ENCODE measurements at regions not wholly inside any gene's neighbourhood (a gene's known extent, or its start where the extent isn't known, plus 50 kb on each side); places are given as distances from the start of the nearest gene placed in this dataset.
A peak's percentile ranks its signal among the peaks of the same experiment; 100 is the strongest.
"Not testable (repeated sequence)": the region's sequence is repeated elsewhere in the genome, so short reads cannot be mapped to it uniquely, and the experiment has no call there.

DNA sequence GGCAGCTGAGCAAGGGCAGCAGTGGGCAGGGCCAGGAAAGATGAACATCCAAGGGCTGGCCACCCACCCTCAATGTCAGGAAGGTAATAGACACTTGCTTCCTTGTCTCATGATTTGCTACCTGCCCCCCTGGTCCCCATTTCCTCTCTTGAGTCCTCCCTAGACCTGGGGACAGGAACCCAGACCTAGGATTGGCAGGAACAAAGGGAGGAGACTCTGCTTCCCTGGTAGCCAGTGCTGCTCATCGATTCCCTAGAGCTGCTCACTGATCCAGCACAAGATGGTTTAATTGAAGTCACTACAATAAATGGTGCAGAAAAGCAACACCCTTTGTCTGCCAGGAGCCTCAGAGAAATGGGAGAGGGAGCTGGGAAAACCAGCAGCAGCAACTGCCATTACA, 67.8 kb upstream of the CHST1 start:
- H3K27ac Mint-ChIP-seq, result no peak overlapping the region
- DNase-seq (no peak), ATAC-seq (no peak)
- H3K36me3 Mint-ChIP-seq (ENCODE audit: low read depth), result peaks cover 1% of the 10 kb centered on the region
- no peak overlapping the region for H3K4me3 Mint-ChIP-seq
- H3K9me3 Mint-ChIP-seq, result no peaks in the 10 kb centered on the region
- H3K27me3 Mint-ChIP-seq, result peaks cover 16% of the 10 kb centered on the region
- H3K4me1 Mint-ChIP-seq, result peaks cover 15% of the 10 kb centered on the region

DNA sequence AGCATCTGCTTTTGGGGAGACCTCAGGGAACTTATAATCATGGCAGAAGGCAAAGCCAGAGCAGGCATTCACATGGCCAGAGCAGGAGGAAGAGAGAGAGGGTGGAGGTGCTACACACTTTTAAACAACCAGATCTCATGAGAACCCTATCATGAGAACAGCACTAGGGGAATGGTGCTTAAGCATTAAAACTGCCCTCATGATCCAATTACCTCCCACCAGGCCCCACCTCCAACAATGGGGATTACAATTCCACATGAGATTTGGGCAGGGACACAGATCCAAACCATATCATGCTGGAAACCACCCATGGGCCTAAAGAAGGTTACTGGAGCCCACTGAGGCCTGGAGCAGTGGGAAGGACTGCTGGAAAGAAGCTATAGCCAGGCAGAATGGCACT, 66.9 kb upstream of the CHST1 start:
- H3K36me3 Mint-ChIP-seq (ENCODE audit: low read depth), result peaks cover 1% of the 10 kb centered on the region
- H3K4me1 Mint-ChIP-seq, result peaks cover 16% of the 10 kb centered on the region
- peaks cover 18% of the 10 kb centered on the region for H3K27me3 Mint-ChIP-seq
- no peaks in the 10 kb centered on the region for H3K9me3 Mint-ChIP-seq
- ATAC-seq (no peak), DNase-seq (no peak)
- no peak overlapping the region for H3K27ac Mint-ChIP-seq
- H3K4me3 Mint-ChIP-seq, result no peak overlapping the region

DNA sequence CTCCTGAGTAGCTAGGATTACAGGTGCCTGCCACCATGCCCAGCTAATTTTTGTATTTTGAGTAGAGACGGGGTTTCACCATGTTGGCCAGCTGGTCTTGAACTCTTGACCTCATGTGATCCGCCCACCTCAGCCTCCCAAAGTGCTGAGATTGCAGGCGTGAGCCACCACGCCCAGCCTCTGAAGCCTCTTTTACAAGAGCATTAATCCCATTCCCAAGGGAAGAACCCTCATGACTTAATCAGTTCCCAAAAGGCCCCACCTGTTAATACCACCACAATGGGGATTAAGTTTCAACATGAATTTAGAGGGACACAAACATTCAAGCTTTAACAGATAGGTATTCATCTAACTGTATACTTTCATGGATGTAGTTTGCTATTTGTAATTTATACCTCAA, 65.7 kb upstream of the CHST1 start:
- not testable (repeated sequence) for DNase-seq; H3K4me3 Mint-ChIP-seq; ATAC-seq; H3K36me3 Mint-ChIP-seq (ENCODE audit: low read depth); H3K27ac Mint-ChIP-seq; H3K9me3 Mint-ChIP-seq
- Mint-ChIP-seq H3K27me3 (peaks cover 18% of the 10 kb centered on the region), H3K4me1 (peaks cover 16% of the 10 kb centered on the region)

DNA sequence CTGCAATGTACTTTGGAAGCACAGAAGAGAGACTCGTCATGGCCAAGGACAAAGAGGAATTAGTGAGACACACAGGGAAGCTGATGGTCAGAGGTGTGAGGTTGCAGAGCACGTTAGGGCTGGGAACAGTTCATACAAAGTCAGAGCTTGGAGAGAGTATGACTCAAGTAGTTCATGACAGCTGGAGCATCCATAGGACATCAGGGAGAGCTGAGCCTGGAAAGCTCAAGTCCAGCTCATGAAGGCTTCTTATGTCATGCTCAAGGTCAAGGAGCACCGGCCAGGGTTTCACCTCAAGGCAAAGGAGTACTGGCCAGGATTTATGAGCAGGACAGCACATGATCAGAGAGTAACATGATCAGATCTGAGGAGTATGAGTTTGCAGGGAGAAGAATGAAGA, 64.6 kb upstream of the CHST1 start:
- Mint-ChIP-seq H3K4me3 (no peak overlapping the region), H3K27ac (no peak overlapping the region), H3K4me1 (peaks cover 24% of the 10 kb centered on the region), H3K9me3 (no peaks in the 10 kb centered on the region), H3K36me3 (ENCODE audit: low read depth) (peaks cover 1% of the 10 kb centered on the region), H3K27me3 (peaks cover 15% of the 10 kb centered on the region)
- DNase-seq, result no peak
- no peak for ATAC-seq

DNA sequence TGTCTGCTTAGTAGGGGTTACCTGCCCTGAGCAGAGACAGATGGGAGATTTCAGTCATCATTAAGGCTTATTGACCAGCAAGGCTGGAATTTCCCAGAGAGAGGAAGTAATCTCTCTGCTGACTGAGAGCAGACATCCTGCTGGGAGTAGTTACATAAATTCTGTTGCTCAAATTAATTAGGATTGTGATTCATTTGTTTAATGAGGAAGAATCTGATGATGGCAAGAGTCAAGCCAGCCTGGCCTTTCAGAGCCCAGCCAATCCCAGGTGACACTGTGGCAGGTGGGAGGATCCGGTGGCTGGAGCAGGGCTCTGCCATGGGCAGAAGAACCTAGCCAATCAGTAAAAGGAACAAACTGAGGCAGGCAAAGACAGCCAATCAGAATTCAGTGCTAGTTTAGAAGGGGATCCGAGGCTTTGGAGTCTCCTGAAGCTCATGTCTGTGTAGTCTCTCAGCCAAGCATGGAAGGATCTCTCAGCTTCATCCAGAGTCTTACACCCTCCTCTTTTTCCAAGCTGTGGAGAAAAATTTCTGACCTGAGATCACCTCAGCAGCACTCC, 61.2 kb upstream of the CHST1 start:
- ATAC-seq, result peak; percentile 3
- no peaks in the 10 kb centered on the region for H3K9me3 Mint-ChIP-seq
- DNase-seq, result peak; percentile 38

DNA sequence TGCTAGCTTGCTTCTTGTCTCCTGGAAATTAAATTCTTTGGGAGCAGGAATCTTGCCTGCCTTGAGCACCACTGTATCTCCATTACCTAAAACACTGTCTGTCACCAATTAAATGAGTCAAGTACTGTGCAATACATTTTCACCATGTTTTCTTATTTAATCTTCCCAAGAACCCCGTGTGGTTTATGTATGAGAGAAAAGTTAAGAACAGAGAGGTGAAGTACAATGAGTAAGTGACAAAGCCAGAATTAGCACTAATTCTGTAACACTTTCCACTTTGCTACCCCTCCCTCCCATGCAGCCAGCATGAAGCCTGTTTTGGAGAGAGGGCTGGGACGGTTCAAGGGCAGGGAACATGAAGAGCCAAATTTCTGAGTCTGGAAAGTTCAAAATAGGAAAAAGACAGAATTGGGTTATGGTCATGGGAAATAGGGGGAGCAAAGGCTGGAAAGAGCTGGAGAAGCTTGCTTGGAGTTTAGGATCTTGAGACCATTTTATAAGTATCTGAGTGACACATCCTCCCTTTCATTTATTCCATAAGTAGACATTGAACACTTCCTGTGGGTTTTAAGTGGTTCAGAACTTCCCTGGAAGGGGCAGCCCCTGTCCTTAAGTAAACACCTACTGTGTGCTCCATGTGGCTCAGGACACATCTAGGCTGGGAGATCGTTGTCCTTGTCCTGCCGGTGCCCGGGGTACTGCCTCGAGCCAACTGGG, 60.5 kb upstream of the CHST1 start:
- Mint-ChIP-seq H3K4me1 (peaks cover 40% of the 10 kb centered on the region), H3K36me3 (ENCODE audit: low read depth) (no peaks in the 10 kb centered on the region), H3K9me3 (no peaks in the 10 kb centered on the region), H3K4me3 (peak overlapping the region; percentile 44), H3K27me3 (peaks cover 5% of the 10 kb centered on the region), H3K27ac (peak overlapping the region; percentile 94)
- ATAC-seq, result peak; percentile 83
- DNase-seq, result peak; percentile 19

More for the DNA sequence above, 61.2 kb upstream of the CHST1 start:
- Mint-ChIP-seq H3K27me3 (peaks cover 5% of the 10 kb centered on the region), H3K4me1 (peaks cover 40% of the 10 kb centered on the region), H3K36me3 (ENCODE audit: low read depth) (no peaks in the 10 kb centered on the region), H3K4me3 (peak overlapping the region; percentile 44), H3K27ac (peak overlapping the region; percentile 94)

DNA sequence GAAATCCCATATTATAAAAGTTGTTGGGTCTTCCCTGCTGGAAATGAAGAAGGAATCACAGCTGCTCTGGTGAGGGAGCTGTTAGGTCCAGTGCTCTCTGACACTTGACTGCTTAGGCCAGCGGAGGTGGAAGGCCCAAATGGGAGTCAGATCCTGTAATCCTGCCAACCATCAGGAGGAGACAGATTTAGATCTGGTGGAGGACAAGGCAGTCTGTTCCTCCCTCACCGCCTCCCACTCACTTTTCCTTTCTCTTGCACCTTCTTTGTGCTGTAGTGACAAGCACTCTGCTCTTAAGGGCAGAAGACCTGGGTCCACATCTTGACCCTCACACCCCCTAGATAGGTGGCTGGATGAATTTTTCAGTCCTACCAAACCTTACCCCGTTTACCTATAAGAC, 59.7 kb upstream of the CHST1 start:
- H3K4me3 Mint-ChIP-seq, result peak overlapping the region; percentile 44
- no peaks in the 10 kb centered on the region for H3K36me3 Mint-ChIP-seq (ENCODE audit: low read depth)
- H3K4me1 Mint-ChIP-seq, result peaks cover 40% of the 10 kb centered on the region
- no peak for DNase-seq
- peak overlapping the region; percentile 94 for H3K27ac Mint-ChIP-seq
- no peaks in the 10 kb centered on the region for H3K9me3 Mint-ChIP-seq
- peaks cover 5% of the 10 kb centered on the region for H3K27me3 Mint-ChIP-seq
- no peak for ATAC-seq

DNA sequence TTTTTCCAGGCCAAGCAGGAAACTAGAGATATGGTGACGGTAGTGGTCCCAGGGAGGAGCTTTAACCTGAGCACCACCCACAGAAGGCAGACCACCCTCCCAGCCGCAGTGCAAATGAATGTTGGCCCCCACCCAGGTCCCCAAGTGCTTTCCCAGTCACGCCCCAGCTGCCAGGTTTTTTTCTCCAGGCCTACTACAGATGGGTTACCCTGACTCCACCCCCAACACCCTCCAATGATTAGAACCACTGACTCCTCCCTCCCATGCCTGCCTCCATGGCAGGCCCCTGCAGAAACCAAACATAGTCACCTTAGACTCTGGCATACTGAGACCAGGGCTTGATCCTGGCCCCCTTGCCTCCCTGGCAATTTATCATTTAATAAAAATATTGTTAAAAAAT, 58.7 kb upstream of the CHST1 start:
- no peaks in the 10 kb centered on the region for H3K36me3 Mint-ChIP-seq (ENCODE audit: low read depth)
- peak; percentile 6 for DNase-seq
- H3K4me3 Mint-ChIP-seq, result no peak overlapping the region
- H3K9me3 Mint-ChIP-seq, result no peaks in the 10 kb centered on the region
- ATAC-seq, result no peak
- H3K4me1 Mint-ChIP-seq, result peaks cover 40% of the 10 kb centered on the region
- H3K27me3 Mint-ChIP-seq, result peaks cover 5% of the 10 kb centered on the region
- H3K27ac Mint-ChIP-seq, result peak overlapping the region; percentile 74

DNA sequence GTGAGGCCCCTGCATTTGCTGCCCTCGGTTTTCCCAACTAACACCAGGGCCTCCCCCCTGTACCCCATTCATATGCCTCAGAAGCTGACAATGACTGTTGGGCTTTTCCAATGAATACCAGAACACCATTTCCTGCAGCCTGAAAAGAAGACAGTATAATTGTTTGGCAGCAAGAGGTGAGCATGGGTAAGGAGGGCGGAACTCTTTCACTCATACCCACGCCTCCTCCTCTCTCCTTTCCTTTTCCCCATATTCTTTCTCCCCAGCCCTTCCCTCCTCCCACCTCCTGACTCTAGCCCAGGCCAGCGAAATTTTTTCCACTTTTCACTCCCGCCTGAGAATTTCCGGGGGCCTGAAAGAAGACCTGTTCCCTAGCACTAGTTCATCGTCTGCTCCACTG, 58.0 kb upstream of the CHST1 start:
- H3K4me1 Mint-ChIP-seq, result peaks cover 40% of the 10 kb centered on the region
- DNase-seq (no peak), ATAC-seq (no peak)
- H3K27ac Mint-ChIP-seq, result peak overlapping the region; percentile 74
- H3K9me3 Mint-ChIP-seq, result no peaks in the 10 kb centered on the region
- H3K4me3 Mint-ChIP-seq, result no peak overlapping the region
- no peaks in the 10 kb centered on the region for H3K36me3 Mint-ChIP-seq (ENCODE audit: low read depth)
- peaks cover 4% of the 10 kb centered on the region for H3K27me3 Mint-ChIP-seq

DNA sequence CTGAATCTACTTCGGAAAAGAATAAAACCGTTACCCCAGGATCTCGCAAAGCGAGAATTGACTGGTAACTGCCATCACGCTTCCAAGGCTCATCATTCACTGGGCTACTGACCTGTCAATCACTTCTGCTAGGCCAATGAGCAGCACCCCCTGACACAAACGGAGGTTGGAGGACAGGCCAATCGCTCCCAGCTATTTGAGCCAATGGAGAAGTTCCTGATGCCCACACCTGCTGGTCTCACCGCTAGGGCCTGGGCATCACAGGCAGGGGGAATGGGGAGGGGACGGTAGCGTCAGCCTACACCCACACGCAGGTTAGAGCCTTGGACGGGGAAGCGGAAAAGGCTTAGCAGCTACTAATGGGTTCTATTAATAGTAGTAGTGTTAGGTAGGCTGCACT, 56.7 kb upstream of the CHST1 start:
- Mint-ChIP-seq H3K36me3 (ENCODE audit: low read depth) (no peaks in the 10 kb centered on the region), H3K4me3 (no peak overlapping the region), H3K9me3 (no peaks in the 10 kb centered on the region), H3K27ac (no peak overlapping the region), H3K4me1 (peaks cover 38% of the 10 kb centered on the region), H3K27me3 (peaks cover 3% of the 10 kb centered on the region)
- ATAC-seq (no peak), DNase-seq (no peak)

DNA sequence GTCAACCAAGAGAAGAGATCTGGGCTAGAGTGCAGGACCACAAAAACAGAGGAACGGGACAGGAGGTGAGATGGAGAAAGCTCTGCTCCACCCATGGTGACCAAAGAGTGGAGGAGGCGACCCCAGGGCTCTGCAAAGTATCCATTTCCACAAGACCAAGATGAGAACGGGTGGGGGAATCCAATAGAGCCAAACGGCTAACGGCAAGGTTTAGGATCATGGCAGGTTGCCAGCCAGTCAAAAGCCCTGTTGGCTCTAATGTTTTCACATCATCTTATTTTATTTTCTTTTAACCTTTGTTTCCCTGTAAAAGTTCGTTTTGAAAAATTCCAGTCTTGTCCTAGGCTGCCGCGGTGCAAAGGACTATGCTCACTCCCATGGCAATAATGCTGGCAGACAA, 52.1 kb upstream of the CHST1 start:
- no peak for DNase-seq
- peaks cover 17% of the 10 kb centered on the region for H3K27me3 Mint-ChIP-seq
- H3K9me3 Mint-ChIP-seq, result no peaks in the 10 kb centered on the region
- H3K4me3 Mint-ChIP-seq, result no peak overlapping the region
- H3K4me1 Mint-ChIP-seq, result peaks cover 14% of the 10 kb centered on the region
- ATAC-seq, result no peak
- H3K27ac Mint-ChIP-seq, result no peak overlapping the region
- no peaks in the 10 kb centered on the region for H3K36me3 Mint-ChIP-seq (ENCODE audit: low read depth)

DNA sequence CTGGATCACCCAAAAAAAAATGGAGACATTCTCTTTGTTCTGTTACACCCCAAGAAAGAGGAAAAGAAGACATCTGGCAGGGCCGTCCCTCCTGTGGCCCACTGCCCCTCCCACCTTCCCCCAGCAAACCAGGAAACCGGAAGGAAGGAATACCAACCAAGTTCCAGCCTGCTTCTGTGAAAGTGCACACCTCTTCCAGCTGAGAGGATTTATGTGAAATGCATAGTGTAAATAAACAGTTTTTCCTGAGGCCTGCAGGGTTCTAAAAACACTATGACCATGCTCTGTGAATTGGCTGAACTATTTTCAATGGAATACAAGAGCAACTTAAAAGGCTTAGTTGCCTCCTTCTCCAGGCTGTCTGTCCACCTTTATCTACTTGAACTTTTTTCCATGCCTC, 50.0 kb upstream of the CHST1 start:
- peaks cover 27% of the 10 kb centered on the region for H3K27me3 Mint-ChIP-seq

More for the DNA sequence above, 50.0 kb upstream of the CHST1 start:
- ATAC-seq (no peak), DNase-seq (no peak)
- H3K4me3 Mint-ChIP-seq, result no peak overlapping the region
- no peak overlapping the region for H3K27ac Mint-ChIP-seq
- no peaks in the 10 kb centered on the region for H3K36me3 Mint-ChIP-seq (ENCODE audit: low read depth)
- H3K9me3 Mint-ChIP-seq, result no peaks in the 10 kb centered on the region
- H3K4me1 Mint-ChIP-seq, result peaks cover 14% of the 10 kb centered on the region

Data from activated naive CD8-positive, alpha-beta T cell treated with anti-CD3 and anti-CD28 coated beads, Interleukin-2, amount 50 U/mL, for 24 hours (primary cell).